ENCODE measurements at regions not wholly inside any gene's neighbourhood (a gene's known extent, or its start where the extent isn't known, plus 50 kb on each side); places are given as distances from the start of the nearest gene placed in this dataset.

- H3K27ac ChIP-seq: no peak overlapping the region
- H3K36me3 ChIP-seq: no peaks in the 10 kb centered on the region
- DNase-seq: no peak
- H3K9me3 ChIP-seq (replicated peaks): peaks cover 4% of the 10 kb centered on the region; the same call in 1 of the 2 replicates
- H3K4me3 ChIP-seq: no peak overlapping the region
- no peaks in the 10 kb centered on the region for H3K27me3 ChIP-seq
- H3K4me1 ChIP-seq: peaks cover 5% of the 10 kb centered on the region; the same call in 1 of the 2 replicates
These were observed 269.5 kb downstream of the HS3ST3A1 start for GRCh38 chr17:13332207-13332606.

GRCh38 chr17:13329421-13329820, 272.3 kb downstream of the HS3ST3A1 start:
- peaks cover 4% of the 10 kb centered on the region; the same call in 1 of the 2 replicates for H3K9me3 ChIP-seq (replicated peaks)
- H3K4me3 ChIP-seq: no peak overlapping the region
- H3K36me3 ChIP-seq: no peaks in the 10 kb centered on the region
- no peaks in the 10 kb centered on the region for H3K27me3 ChIP-seq
- no peak overlapping the region for H3K27ac ChIP-seq
- no peak for DNase-seq
- H3K4me1 ChIP-seq: no peaks in the 10 kb centered on the region

- no peaks in the 10 kb centered on the region for H3K36me3 ChIP-seq
- H3K4me3 ChIP-seq: no peak overlapping the region
- no peak for DNase-seq
- no peaks in the 10 kb centered on the region for H3K27me3 ChIP-seq
- H3K9me3 ChIP-seq (replicated peaks): no peaks in the 10 kb centered on the region
- no peak overlapping the region for H3K27ac ChIP-seq
- H3K4me1 ChIP-seq: no peaks in the 10 kb centered on the region
These were observed 277.7 kb downstream of the HS3ST3A1 start for GRCh38 chr17:13323990-13324389.

GRCh38 chr17:13321951-13322701, 279.6 kb downstream of the HS3ST3A1 start:
- no peak for DNase-seq
- Histone ChIP-seq H3K36me3 (no peaks in the 10 kb centered on the region), H3K4me3 (no peak overlapping the region), H3K27me3 (no peaks in the 10 kb centered on the region), H3K9me3 (replicated peaks) (no peaks in the 10 kb centered on the region), H3K4me1 (no peaks in the 10 kb centered on the region), H3K27ac (no peak overlapping the region)

- no peak overlapping the region for H3K27ac ChIP-seq
- H3K36me3 ChIP-seq: no peaks in the 10 kb centered on the region
- no peaks in the 10 kb centered on the region for H3K27me3 ChIP-seq
- DNase-seq: no peak
- H3K4me1 ChIP-seq: no peaks in the 10 kb centered on the region
- H3K4me3 ChIP-seq: no peak overlapping the region
- H3K9me3 ChIP-seq (replicated peaks): no peaks in the 10 kb centered on the region
These were observed 281.5 kb downstream of the HS3ST3A1 start for GRCh38 chr17:13320046-13320785.

- no peak for DNase-seq
- no peak overlapping the region for H3K4me3 ChIP-seq
- no peaks in the 10 kb centered on the region for H3K36me3 ChIP-seq
- no peaks in the 10 kb centered on the region for H3K27me3 ChIP-seq
- peaks cover 16% of the 10 kb centered on the region for H3K4me1 ChIP-seq
- H3K9me3 ChIP-seq (replicated peaks): no peaks in the 10 kb centered on the region
- no peak overlapping the region for H3K27ac ChIP-seq
These were observed 285.1 kb downstream of the HS3ST3A1 start for GRCh38 chr17:13316657-13317056.

GRCh38 chr17:13311306-13311705, 290.4 kb downstream of the HS3ST3A1 start:
- Histone ChIP-seq H3K4me3 (no peak overlapping the region), H3K4me1 (peaks cover 35% of the 10 kb centered on the region), H3K27me3 (no peaks in the 10 kb centered on the region), H3K9me3 (replicated peaks) (peaks cover 11% of the 10 kb centered on the region; the same call in 1 of the 2 replicates), H3K36me3 (no peaks in the 10 kb centered on the region), H3K27ac (peak overlapping the region; percentile 13; the same call in 1 of the 2 replicates)
- peak; percentile 71 to 73 for DNase-seq

GRCh38 chr17:13310858-13311257, 290.9 kb downstream of the HS3ST3A1 start:
- Histone ChIP-seq H3K9me3 (replicated peaks) (peaks cover 11% of the 10 kb centered on the region; the same call in 1 of the 2 replicates), H3K4me1 (peaks cover 35% of the 10 kb centered on the region), H3K36me3 (no peaks in the 10 kb centered on the region), H3K27ac (peak overlapping the region; percentile 13; the same call in 1 of the 2 replicates), H3K4me3 (no peak overlapping the region), H3K27me3 (no peaks in the 10 kb centered on the region)
- DNase-seq: peak in 1 of 2 experiments; percentile 50

- H3K27me3 ChIP-seq: no peaks in the 10 kb centered on the region
- peak; percentile 81 to 94 for DNase-seq
- H3K36me3 ChIP-seq: no peaks in the 10 kb centered on the region
- peaks cover 16% of the 10 kb centered on the region; the same call in 1 of the 2 replicates for H3K4me1 ChIP-seq
- no peak overlapping the region for H3K4me3 ChIP-seq
- H3K27ac ChIP-seq: no peak overlapping the region
- peaks cover 11% of the 10 kb centered on the region; the same call in 1 of the 2 replicates for H3K9me3 ChIP-seq (replicated peaks)
These were observed 288.6 kb upstream of the ELAC2 start for GRCh38 chr17:13306310-13306962.

GRCh38 chr17:13302983-13303382, 285.2 kb upstream of the ELAC2 start:
- H3K36me3 ChIP-seq: no peaks in the 10 kb centered on the region
- no peak for DNase-seq
- no peak overlapping the region for H3K4me3 ChIP-seq
- no peaks in the 10 kb centered on the region for H3K27me3 ChIP-seq
- H3K9me3 ChIP-seq (replicated peaks): 0 out of 2 replicates have a peak, but pooled peaks cover 6% of the 10 kb centered on the region
- H3K4me1 ChIP-seq: peaks cover 1% of the 10 kb centered on the region; the same call in 1 of the 2 replicates
- no peak overlapping the region for H3K27ac ChIP-seq

- Histone ChIP-seq H3K4me1 (peaks cover 7% of the 10 kb centered on the region; the same call in 1 of the 2 replicates), H3K36me3 (no peaks in the 10 kb centered on the region), H3K27me3 (no peaks in the 10 kb centered on the region), H3K9me3 (replicated peaks) (0 out of 2 replicates have a peak, but pooled peaks cover 6% of the 10 kb centered on the region), H3K4me3 (no peak overlapping the region), H3K27ac (no peak overlapping the region)
- DNase-seq: no peak
These were observed 284.6 kb upstream of the ELAC2 start for GRCh38 chr17:13302419-13302818.

GRCh38 chr17:13297183-13297582, 279.4 kb upstream of the ELAC2 start:
- Histone ChIP-seq H3K27ac (peak overlapping the region; percentile 15; the same call in 1 of the 2 replicates), H3K4me1 (peaks cover 17% of the 10 kb centered on the region), H3K9me3 (replicated peaks) (peaks cover 9% of the 10 kb centered on the region; the same call in 1 of the 2 replicates), H3K4me3 (no peak overlapping the region), H3K27me3 (no peaks in the 10 kb centered on the region), H3K36me3 (no peaks in the 10 kb centered on the region)
- peak; percentile 75 to 77 for DNase-seq

- Histone ChIP-seq H3K9me3 (replicated peaks) (peaks cover 4% of the 10 kb centered on the region; the same call in 1 of the 2 replicates), H3K27me3 (no peaks in the 10 kb centered on the region), H3K36me3 (no peaks in the 10 kb centered on the region), H3K4me3 (no peak overlapping the region), H3K27ac (no peak overlapping the region), H3K4me1 (peaks cover 17% of the 10 kb centered on the region)
- no peak for DNase-seq
These were observed 275.6 kb upstream of the ELAC2 start for GRCh38 chr17:13293421-13293820.

- peaks cover 10% of the 10 kb centered on the region for H3K4me1 ChIP-seq
- H3K9me3 ChIP-seq (replicated peaks): peaks cover 4% of the 10 kb centered on the region; the same call in 1 of the 2 replicates
- H3K36me3 ChIP-seq: no peaks in the 10 kb centered on the region
- no peaks in the 10 kb centered on the region for H3K27me3 ChIP-seq
- no peak overlapping the region for H3K4me3 ChIP-seq
- H3K27ac ChIP-seq: no peak overlapping the region
- DNase-seq: no peak
These were observed 274.5 kb upstream of the ELAC2 start for GRCh38 chr17:13292291-13292690.
